Endodermal cell (in vitro differentiated cells): ENCODE measurements at regions not wholly inside any gene's neighbourhood (a gene's known extent, or its start where the extent isn't known, plus 50 kb on each side); places are given as distances from the start of the nearest gene placed in this dataset.

Experiments used
- DNase-seq: peaks from one replicate; pipeline ENCODE4 v3.0.0-alpha.2; 2017
- H3K27ac ChIP-seq: 2 replicates; pipeline ENCODE4 v1.5.1; 2013; ENCODE audit warnings: mild to moderate bottlenecking, low read depth, low read length, moderate library complexity
- H3K27me3 ChIP-seq: 2 replicates; pipeline ENCODE4 v1.6.1; 2013; ENCODE audit warnings: mild to moderate bottlenecking, low read length, moderate library complexity; ENCODE audit not compliant: insufficient read depth, control insufficient read depth, poor library complexity, severe bottlenecking
- H3K36me3 ChIP-seq: 2 replicates; pipeline ENCODE4 v1.7.0; 2013; ENCODE audit warnings: mild to moderate bottlenecking, low read length, moderate library complexity; ENCODE audit not compliant: control insufficient read depth, insufficient read depth
- H3K4me1 ChIP-seq: one replicate; pipeline ENCODE4 v1.7.0; 2013; ENCODE audit warnings: low read length; ENCODE audit not compliant: control insufficient read depth, insufficient read depth
- H3K4me3 ChIP-seq: 2 replicates; pipeline ENCODE4 v1.5.1; 2013; ENCODE audit warnings: mild to moderate bottlenecking, low read length, moderate library complexity
- H3K9ac ChIP-seq: 2 replicates; pipeline ENCODE4 v1.6.1; 2013; ENCODE audit warnings: mild to moderate bottlenecking, low read length, moderate library complexity; ENCODE audit not compliant: poor library complexity, severe bottlenecking; ENCODE audit errors: extremely low read depth
- H3K9me3 ChIP-seq: 2 replicates; pipeline ENCODE4 v1.6.1; 2013; ENCODE audit warnings: mild to moderate bottlenecking, low read length, moderate library complexity; ENCODE audit not compliant: control insufficient read depth
- H3K27ac Mint-ChIP-seq: 2 replicates; pipeline ENCODE4 v1.8.0; 2020; ENCODE audit warnings: mixed read lengths
- H3K27me3 Mint-ChIP-seq: 2 replicates; pipeline ENCODE4 v1.8.0; 2021; ENCODE audit warnings: mild to moderate bottlenecking, mixed read lengths; ENCODE audit not compliant: insufficient read depth
- H3K36me3 Mint-ChIP-seq: 2 replicates; pipeline ENCODE4 v1.8.0; 2020; ENCODE audit warnings: low read depth, mixed read lengths
- H3K4me1 Mint-ChIP-seq: 2 replicates; pipeline ENCODE4 v1.8.0; 2020; ENCODE audit warnings: mixed read lengths
- H3K4me3 Mint-ChIP-seq: 2 replicates; pipeline ENCODE4 v1.8.0; 2020; ENCODE audit warnings: mild to moderate bottlenecking, moderate library complexity, mixed read lengths
- H3K9me3 Mint-ChIP-seq: 2 replicates; pipeline ENCODE4 v1.8.0; 2020; ENCODE audit warnings: mild to moderate bottlenecking, mixed read lengths
- WGBS, 2 experiments: methylation state at CpG; one replicate each; pipeline versions ENCODE4 v1.1.5 to v1.1.7; 2013; ENCODE audit warnings: missing lambda C conversion rate in 2 of 2, mixed read lengths in 1 of 2; ENCODE audit not compliant: insufficient coverage in 1 of 2, insufficient read length in 1 of 2; 5-methylcytosine and 5-hydroxymethylcytosine counted together
- TF ChIP-seq, protein P1 (sequence below): fragments of 200-600 bp; sonication (generic); conservative IDR thresholded peaks from 2 replicates; pipeline ENCODE4 v1.5.0; 2021; ENCODE audit warnings: antibody characterized with exemption, mild to moderate bottlenecking

DNA sequence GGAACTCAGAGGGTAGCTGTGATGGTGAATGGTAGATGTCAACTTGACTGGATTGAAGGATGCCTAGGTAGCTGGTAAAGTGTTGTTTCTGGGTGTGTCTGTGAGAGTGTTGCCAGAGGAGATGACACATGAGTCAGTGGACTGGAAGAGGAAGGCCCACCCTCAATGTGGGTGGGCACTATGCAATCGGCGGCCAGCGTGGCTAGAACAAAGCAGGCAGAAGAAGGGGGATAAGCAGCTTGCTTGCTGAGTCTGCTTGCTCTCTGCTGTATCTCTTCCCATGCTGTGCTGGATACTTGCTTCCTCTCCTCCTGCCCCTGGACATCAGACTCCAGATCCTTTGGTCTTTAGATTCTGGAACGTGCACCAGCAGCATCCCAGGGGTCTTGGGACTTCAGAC is 128.1 kb downstream of the AIPL1 start:
- TF ChIP-seq, protein P1, sequence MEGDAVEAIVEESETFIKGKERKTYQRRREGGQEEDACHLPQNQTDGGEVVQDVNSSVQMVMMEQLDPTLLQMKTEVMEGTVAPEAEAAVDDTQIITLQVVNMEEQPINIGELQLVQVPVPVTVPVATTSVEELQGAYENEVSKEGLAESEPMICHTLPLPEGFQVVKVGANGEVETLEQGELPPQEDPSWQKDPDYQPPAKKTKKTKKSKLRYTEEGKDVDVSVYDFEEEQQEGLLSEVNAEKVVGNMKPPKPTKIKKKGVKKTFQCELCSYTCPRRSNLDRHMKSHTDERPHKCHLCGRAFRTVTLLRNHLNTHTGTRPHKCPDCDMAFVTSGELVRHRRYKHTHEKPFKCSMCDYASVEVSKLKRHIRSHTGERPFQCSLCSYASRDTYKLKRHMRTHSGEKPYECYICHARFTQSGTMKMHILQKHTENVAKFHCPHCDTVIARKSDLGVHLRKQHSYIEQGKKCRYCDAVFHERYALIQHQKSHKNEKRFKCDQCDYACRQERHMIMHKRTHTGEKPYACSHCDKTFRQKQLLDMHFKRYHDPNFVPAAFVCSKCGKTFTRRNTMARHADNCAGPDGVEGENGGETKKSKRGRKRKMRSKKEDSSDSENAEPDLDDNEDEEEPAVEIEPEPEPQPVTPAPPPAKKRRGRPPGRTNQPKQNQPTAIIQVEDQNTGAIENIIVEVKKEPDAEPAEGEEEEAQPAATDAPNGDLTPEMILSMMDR = no peak
- no peak overlapping the region for H3K27ac ChIP-seq
- Mint-ChIP-seq H3K27ac (no peak overlapping the region), H3K9me3 (no peaks in the 10 kb centered on the region), H3K4me1 (peaks cover 5% of the 10 kb centered on the region), H3K36me3 (no peaks in the 10 kb centered on the region), H3K4me3 (no peak overlapping the region), H3K27me3 (peaks cover 13% of the 10 kb centered on the region)
- no peak for DNase-seq
- H3K9me3 ChIP-seq = no peaks in the 10 kb centered on the region
- peaks cover 3% of the 10 kb centered on the region for H3K27me3 ChIP-seq
- H3K9ac ChIP-seq = no peak overlapping the region
- H3K4me3 ChIP-seq = no peak overlapping the region
- WGBS, 2 experiments = 54 to 63% methylated on average over 4 of the region's 4 CpGs
- H3K4me1 ChIP-seq = no peaks in the 10 kb centered on the region
- no peaks in the 10 kb centered on the region for H3K36me3 ChIP-seq

DNA sequence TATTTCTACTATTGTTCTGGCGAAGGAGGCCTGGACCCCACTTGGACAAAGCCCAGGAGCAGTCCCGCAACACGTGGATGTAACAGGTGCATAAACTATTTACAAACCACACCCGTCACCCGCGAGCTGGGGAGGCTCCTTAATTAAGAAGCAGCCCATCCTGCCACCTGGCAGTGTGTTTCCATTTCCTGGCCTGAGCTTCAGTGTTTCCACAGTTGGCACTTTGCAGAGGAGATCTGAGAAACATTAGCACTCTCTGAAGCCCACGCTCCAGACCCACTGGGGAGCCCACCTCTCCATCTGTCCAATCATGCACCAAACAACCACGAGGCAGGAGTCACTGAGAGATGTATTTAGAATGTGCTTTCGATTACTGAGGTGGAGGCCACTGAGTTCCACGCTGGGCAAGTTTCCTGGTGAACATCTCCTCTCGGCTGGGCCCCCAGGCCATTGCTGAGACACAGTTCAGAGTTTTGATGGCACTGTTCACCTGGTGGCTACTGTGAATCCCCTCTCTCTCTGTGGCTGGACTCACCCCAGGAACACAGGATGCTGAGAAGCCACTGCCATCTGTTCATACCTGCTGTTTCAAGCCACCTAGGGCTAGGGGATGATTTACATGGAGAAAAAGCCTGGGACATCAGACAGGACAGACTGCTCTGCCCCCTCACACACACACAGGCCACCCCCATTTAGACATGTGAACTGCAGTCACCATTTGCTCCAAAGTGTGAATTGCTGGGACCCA is 129.1 kb downstream of the AIPL1 start:
- Mint-ChIP-seq H3K4me1 (peaks cover 5% of the 10 kb centered on the region), H3K9me3 (no peaks in the 10 kb centered on the region), H3K27me3 (peaks cover 13% of the 10 kb centered on the region), H3K4me3 (no peak overlapping the region), H3K27ac (no peak overlapping the region), H3K36me3 (no peaks in the 10 kb centered on the region)
- 86 to 87% methylated on average over 9 to 11 of the region's 11 CpGs for WGBS, 2 experiments
- Histone ChIP-seq H3K9me3 (no peaks in the 10 kb centered on the region), H3K27ac (no peak overlapping the region), H3K9ac (no peak overlapping the region), H3K27me3 (peaks cover 8% of the 10 kb centered on the region), H3K4me1 (no peaks in the 10 kb centered on the region), H3K36me3 (no peaks in the 10 kb centered on the region), H3K4me3 (no peak overlapping the region)
- TF ChIP-seq, protein P1 = no peak
- no peak for DNase-seq

DNA sequence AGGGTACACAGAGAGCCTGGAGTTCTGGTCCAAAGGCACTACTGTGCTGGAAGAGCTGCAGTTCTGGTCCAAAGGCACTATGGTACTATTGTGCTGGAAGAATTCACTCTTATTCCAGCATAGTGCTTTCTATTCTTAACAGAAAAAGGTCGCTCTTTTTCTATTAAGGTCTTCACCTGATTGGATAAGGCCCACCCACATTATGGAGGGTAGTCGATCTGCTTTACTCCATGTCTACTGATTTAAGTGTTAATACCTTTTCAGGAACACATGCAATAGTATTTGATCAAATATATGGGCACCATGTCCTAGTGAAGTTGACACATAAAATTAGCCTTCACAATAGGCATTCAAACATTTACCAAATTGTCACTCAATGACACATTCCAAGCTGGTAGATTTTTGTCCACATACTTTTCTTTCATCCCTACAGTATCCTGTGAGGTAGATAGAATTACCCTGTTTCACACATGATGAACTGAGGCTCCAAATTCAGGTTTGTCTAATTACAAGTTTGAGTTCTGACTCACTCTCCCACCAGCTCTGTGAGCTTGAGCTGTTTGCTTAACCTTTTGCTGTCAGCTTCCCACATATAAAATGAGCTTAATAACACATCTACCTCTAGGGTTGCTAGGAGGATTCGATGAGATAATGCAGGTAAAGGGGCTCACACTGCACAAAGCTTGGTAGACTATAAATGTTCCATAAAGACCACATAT is 129.9 kb downstream of the AIPL1 start:
- Histone ChIP-seq H3K4me1 (no peaks in the 10 kb centered on the region), H3K36me3 (no peaks in the 10 kb centered on the region), H3K27ac (no peak overlapping the region), H3K9ac (no peak overlapping the region), H3K4me3 (no peak overlapping the region), H3K27me3 (peaks cover 15% of the 10 kb centered on the region), H3K9me3 (no peaks in the 10 kb centered on the region)
- Mint-ChIP-seq H3K27me3 (peaks cover 11% of the 10 kb centered on the region), H3K36me3 (no peaks in the 10 kb centered on the region), H3K9me3 (no peaks in the 10 kb centered on the region), H3K4me1 (peaks cover 5% of the 10 kb centered on the region), H3K4me3 (no peak overlapping the region), H3K27ac (no peak overlapping the region)
- TF ChIP-seq, protein P1 = no peak
- 33 to 65% methylated on average over 1 to 3 of the region's 3 CpGs for WGBS, 2 experiments
- no peak for DNase-seq
